ENCODE measurements at regions not wholly inside any gene's neighbourhood (a gene's known extent, or its start where the extent isn't known, plus 50 kb on each side); places are given as distances from the start of the nearest gene placed in this dataset.

DNA sequence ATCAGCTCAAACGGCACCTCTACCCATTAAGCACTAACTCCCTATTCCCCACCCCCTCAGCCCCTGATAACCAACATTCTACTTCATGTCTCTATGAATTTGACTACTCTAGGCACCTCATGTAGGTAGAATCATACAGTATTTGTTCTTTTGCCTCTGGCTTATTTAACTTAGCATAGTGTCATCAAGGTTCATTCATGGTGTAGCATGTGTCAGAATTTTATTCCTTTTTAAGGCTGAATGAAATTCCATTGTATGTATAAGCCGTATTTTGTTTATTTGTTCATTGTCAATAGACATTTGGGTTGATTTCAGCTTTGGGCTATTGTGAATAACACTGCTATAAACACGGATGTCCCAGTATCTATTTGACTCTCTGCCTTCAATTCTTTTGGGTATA lies 794.9 kb upstream of the SOX9 start:
- DNase-seq: no peak
- Histone ChIP-seq H3K14ac (replicated peaks; ENCODE audit: low read depth, low read length) (no peak overlapping the region), H3K9me1 (ENCODE audit: insufficient read depth, low read length) (no peaks in the 10 kb centered on the region), H3K4ac (ENCODE audit: low read depth, low read length) (no peak overlapping the region), H3K27me3 (ENCODE audit: control insufficient read depth, insufficient read depth, low read length) (no peaks in the 10 kb centered on the region), H3K9me3 (ENCODE audit: control insufficient read depth, insufficient read depth, low read length) (no peaks in the 10 kb centered on the region), H2BK20ac (ENCODE audit: low read depth, low read length) (no peak overlapping the region), H2BK5ac (ENCODE audit: low read depth, low read length, poor library complexity, severe bottlenecking) (no peak overlapping the region), H2BK15ac (ENCODE audit: low read depth, low read length) (no peak overlapping the region), H2AK5ac (ENCODE audit: low read depth, low read length) (no peak overlapping the region), H2BK120ac (ENCODE audit: low read depth, low read length) (no peak overlapping the region), H4K91ac (ENCODE audit: insufficient read depth, low read depth, low read length) (no peak overlapping the region), H3K18ac (ENCODE audit: low read depth, low read length) (no peak overlapping the region), H3K4me1 (ENCODE audit: control insufficient read depth, insufficient read depth, low read length) (peaks cover 4% of the 10 kb centered on the region), H2AFZ (replicated peaks; ENCODE audit: low read length, poor library complexity) (no peak overlapping the region), H3K4me2 (ENCODE audit: low read depth, low read length) (no peak overlapping the region), H3K9ac (ENCODE audit: low read depth, low read length) (no peak overlapping the region), H4K8ac (ENCODE audit: low read depth in 2 of 2, low read length in 2 of 2) (no peak overlapping the region), H3K27ac (ENCODE audit: insufficient read depth, low read length) (no peak overlapping the region), H4K20me1 (ENCODE audit: insufficient read depth, low read length) (no peaks in the 10 kb centered on the region), H3K36me3 (ENCODE audit: control insufficient read depth, insufficient read depth, low read length) (no peaks in the 10 kb centered on the region), H3K23ac (ENCODE audit: low read depth, low read length) (no peak overlapping the region), H3K56ac (ENCODE audit: extremely low read depth, insufficient read depth, low read length) (no peak overlapping the region), H4K5ac (ENCODE audit: low read depth, low read length) (no peak overlapping the region), H3K4me3 (ENCODE audit: insufficient read depth, low read depth, low read length) (no peak overlapping the region), H2AK9ac (replicated peaks; ENCODE audit: low read depth, low read length, poor library complexity) (no peak overlapping the region), H3K79me1 (ENCODE audit: low read depth in 1 of 2, low read length in 2 of 2) (no peaks in the 10 kb centered on the region)
- dilution Hi-C loops (cut with HindIII; ENCODE audit: low sequenced_read_pairs, unreplicated experiment) (no loop called here), in situ Hi-C loops (cut with MboI; ENCODE audit: low sequenced_read_pairs) (no loop called here), intact Hi-C loops (cut with micrococcal nuclease) (no loop called here)
- no peak for ATAC-seq (ENCODE audit: low read depth)
- TF ChIP-seq, protein P1, sequence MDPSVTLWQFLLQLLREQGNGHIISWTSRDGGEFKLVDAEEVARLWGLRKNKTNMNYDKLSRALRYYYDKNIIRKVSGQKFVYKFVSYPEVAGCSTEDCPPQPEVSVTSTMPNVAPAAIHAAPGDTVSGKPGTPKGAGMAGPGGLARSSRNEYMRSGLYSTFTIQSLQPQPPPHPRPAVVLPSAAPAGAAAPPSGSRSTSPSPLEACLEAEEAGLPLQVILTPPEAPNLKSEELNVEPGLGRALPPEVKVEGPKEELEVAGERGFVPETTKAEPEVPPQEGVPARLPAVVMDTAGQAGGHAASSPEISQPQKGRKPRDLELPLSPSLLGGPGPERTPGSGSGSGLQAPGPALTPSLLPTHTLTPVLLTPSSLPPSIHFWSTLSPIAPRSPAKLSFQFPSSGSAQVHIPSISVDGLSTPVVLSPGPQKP (IDR thresholded peaks at IDR 0.05; ENCODE audit: borderline replicate concordance, low read depth, low read length): no peak
- TF ChIP-seq RFX5 (IDR thresholded peaks at IDR 0.05; ENCODE audit: low read depth, low read length) (no peak), MAZ (IDR thresholded peaks at IDR 0.05; ENCODE audit: borderline replicate concordance, low read depth, low read length) (no peak), CHD1 (IDR thresholded peaks at IDR 0.05; ENCODE audit: low read depth, low read length) (no peak), MAFK (IDR thresholded peaks at IDR 0.05; ENCODE audit: low read depth, low read length) (no peak), FOS (IDR thresholded peaks at IDR 0.05; ENCODE audit: low read depth, low read length) (no peak), CEBPB (IDR thresholded peaks at IDR 0.05; ENCODE audit: low read depth, low read length) (no peak)
- TF ChIP-seq, protein P2, sequence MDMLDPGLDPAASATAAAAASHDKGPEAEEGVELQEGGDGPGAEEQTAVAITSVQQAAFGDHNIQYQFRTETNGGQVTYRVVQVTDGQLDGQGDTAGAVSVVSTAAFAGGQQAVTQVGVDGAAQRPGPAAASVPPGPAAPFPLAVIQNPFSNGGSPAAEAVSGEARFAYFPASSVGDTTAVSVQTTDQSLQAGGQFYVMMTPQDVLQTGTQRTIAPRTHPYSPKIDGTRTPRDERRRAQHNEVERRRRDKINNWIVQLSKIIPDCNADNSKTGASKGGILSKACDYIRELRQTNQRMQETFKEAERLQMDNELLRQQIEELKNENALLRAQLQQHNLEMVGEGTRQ (IDR thresholded peaks at IDR 0.05; ENCODE audit: low read depth, low read length): no peak
- TF ChIP-seq, protein P3, sequence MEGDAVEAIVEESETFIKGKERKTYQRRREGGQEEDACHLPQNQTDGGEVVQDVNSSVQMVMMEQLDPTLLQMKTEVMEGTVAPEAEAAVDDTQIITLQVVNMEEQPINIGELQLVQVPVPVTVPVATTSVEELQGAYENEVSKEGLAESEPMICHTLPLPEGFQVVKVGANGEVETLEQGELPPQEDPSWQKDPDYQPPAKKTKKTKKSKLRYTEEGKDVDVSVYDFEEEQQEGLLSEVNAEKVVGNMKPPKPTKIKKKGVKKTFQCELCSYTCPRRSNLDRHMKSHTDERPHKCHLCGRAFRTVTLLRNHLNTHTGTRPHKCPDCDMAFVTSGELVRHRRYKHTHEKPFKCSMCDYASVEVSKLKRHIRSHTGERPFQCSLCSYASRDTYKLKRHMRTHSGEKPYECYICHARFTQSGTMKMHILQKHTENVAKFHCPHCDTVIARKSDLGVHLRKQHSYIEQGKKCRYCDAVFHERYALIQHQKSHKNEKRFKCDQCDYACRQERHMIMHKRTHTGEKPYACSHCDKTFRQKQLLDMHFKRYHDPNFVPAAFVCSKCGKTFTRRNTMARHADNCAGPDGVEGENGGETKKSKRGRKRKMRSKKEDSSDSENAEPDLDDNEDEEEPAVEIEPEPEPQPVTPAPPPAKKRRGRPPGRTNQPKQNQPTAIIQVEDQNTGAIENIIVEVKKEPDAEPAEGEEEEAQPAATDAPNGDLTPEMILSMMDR (conservative IDR thresholded peaks at IDR 0.05; ENCODE audit: low read depth, low read length): no peak
- ChIA-PET POLR2A (ENCODE audit: unreplicated experiment) (no interaction called here), CTCF (interaction anchor here (0.7 kb wide), 1 partner anchor 155 kb away, joined by 6 read pairs; no protein-coding TSS in a partner anchor)
- WGBS, 2 experiments (ENCODE audit: extremely low coverage in 2 of 2, insufficient read length in 1 of 2): no CpG with 5 or more reads among the region's 3 CpGs
- no TSS peak for BruUV-seq (replicated peaks)

All from IMR-90 (cell line).